ENCODE measurements at regions not wholly inside any gene's neighbourhood (a gene's known extent, or its start where the extent isn't known, plus 50 kb on each side); places are given as distances from the start of the nearest gene placed in this dataset.

DNA sequence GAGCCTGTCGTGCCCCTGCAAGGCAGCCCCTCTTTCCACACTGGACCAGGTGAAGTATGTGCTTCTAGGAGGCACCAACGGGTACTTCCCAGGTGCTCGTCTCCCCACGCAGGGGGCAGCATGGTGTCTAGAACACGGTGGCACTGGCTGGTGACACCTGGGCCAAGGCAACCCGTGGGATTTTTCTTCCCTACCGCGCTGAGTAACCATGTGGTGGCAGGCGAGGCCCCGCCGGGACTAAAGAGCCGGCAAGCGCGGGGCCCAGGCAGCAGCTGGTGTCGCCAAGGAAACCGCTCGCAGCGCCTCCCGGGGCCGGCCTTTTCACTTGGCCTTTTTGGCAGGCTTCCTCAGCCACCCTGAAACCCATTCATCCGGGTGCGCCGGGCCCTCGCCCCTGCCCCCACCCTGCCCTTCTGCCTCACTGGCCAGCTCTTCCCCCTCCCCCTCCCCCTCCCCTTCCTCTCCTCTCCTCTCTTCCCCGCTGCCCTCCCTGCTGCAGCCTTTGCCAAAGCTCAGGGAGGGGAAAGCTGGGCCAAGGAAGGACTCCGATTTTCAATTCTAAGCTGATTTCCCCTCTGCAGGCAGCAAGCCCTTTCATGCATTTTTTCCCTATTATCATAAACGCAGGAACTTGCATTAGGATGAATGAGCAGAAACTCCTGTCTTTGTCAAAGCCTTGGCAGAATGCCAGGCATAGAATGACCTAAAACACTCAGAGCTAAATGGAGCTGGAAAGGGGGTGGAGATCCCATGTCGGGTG, 81.2 kb downstream of the IRF2BPL start:
- no peak for TF ChIP-seq EZH2 (IDR thresholded peaks at IDR 0.05; ENCODE audit: insufficient read depth, poor library complexity, severe bottlenecking)
- no peak for TF ChIP-seq EZH2phosphoT487 (IDR thresholded peaks at IDR 0.05; ENCODE audit: insufficient read depth, low read depth)

All from GM23248 (cell line).